Suprapubic skin (tissue), 4 donors: ENCODE measurements at regions not wholly inside any gene's neighbourhood (a gene's known extent, or its start where the extent isn't known, plus 50 kb on each side); places are given as distances from the start of the nearest gene placed in this dataset.

Experiments used
- DNase-seq, 2 donors: peaks; one replicate each; pipeline ENCODE4 v3.0.0-alpha.2; 2019; ENCODE audit warnings: low spot score in 2 of 2
- H3K27ac ChIP-seq: fragments of 200-600 bp; sonication (generic); one replicate; pipeline ENCODE4 v1.5.1; 2019
- H3K27me3 ChIP-seq: fragments of 200-600 bp; sonication (generic); one replicate; pipeline ENCODE4 v1.5.1; 2019
- H3K36me3 ChIP-seq: fragments of 200-600 bp; sonication (generic); one replicate; pipeline ENCODE4 v1.5.1; 2019
- H3K4me1 ChIP-seq: fragments of 200-600 bp; sonication (generic); one replicate; pipeline ENCODE4 v1.5.1; 2019
- H3K4me3 ChIP-seq: fragments of 200-600 bp; sonication (generic); one replicate; pipeline ENCODE4 v1.5.1; 2019; ENCODE audit warnings: mild to moderate bottlenecking
- H3K9me3 ChIP-seq: fragments of 200-600 bp; sonication (generic); one replicate; pipeline ENCODE4 v1.5.1; 2019
- EP300 ChIP-seq: sonication (generic); formaldehyde crosslinking; IDR thresholded peaks from one replicate; pipeline ENCODE4 v1.6.1; 2017; ENCODE audit warnings: antibody characterized with exemption
- POLR2A ChIP-seq, 2 donors: fragments of 450-650 bp; IDR thresholded peaks; one replicate each; pipeline ENCODE4 v1.6.1; 2017; ENCODE audit warnings: antibody characterized with exemption in 2 of 2, mild to moderate bottlenecking in 2 of 2, moderate library complexity in 2 of 2
- POLR2AphosphoS5 ChIP-seq, 3 donors: sonication (generic); formaldehyde crosslinking; IDR thresholded peaks; one replicate each; pipeline ENCODE4 v1.6.1; 2017; ENCODE audit warnings: antibody characterized with exemption in 3 of 3
- WGBS: methylation state at CpG from one replicate; pipeline ENCODE4 v1.1.5; 2018; 5-methylcytosine and 5-hydroxymethylcytosine counted together
- TF ChIP-seq, protein P1 (sequence below), 2 donors: fragments of 200-600 bp in 1 of 2; fragments of 450-650 bp in 1 of 2; sonication (generic) in 1 of 2; IDR thresholded peaks; one replicate each; pipeline ENCODE4 v1.5.1; 2016 to 2019; ENCODE audit warnings: antibody characterized with exemption in 2 of 2, mild to moderate bottlenecking in 1 of 2, moderate library complexity in 1 of 2

DNA sequence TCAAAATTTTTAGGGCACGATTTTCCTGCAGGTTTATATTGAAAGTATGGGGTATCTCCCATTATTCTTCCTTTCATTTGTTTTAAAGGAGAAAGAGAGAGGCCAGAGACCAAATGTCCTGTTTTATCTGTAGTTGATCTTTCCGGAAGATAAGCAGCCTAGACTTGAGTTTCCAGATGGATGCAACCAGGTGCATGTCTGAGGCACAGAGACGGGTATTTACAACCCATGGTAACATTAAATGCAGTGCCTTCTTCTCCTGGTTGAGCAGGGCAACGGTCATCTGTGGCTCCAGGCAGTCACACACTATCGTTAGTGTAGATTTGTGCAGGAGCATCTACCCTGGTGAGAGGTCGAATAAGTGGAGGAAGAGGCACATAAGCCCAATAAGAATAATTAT lies 1507.1 kb downstream of the UQCRFS1 start:
- WGBS = 64% methylated on average over 6 of the region's 6 CpGs
- H3K27me3 ChIP-seq = no peaks in the 10 kb centered on the region

DNA sequence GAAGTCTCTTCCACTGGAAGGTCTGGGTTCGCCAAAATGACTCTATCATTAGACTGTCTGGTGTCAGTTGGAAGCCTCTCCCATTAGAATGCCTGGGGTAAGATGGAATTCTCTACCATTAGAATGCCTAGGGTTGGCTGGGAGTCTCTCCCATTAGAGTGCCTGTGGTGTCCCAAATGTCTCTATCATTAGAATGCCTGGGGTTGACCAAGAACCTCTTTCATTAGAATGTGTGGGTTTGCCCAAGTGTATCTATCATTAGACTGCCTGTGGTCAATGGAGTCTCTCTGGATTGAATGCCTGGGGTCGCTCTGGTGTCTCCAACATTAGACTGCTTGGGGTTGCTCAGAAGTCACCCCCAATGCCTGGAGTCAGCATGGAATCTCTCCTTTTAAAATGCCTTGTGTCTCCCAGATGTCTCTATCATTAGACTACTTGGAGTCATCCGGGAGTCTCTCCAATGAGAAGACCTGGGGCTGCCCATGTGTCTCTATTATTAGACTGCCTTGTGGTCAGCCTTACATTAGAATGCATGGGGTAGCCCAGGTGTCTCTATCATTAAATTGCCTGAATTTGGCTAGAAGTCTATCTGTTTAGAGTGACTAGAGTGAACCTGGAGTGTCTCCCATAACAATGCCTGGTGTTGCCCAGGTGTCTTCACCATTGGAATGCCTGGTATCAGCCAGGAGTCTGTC lies 1518.4 kb downstream of the UQCRFS1 start:
- DNase-seq = no peak
- 60% methylated on average over 3 of the region's 3 CpGs for WGBS
- no peak overlapping the region for H3K27ac ChIP-seq
- no peaks in the 10 kb centered on the region for H3K4me1 ChIP-seq
- H3K27me3 ChIP-seq = no peaks in the 10 kb centered on the region
- no peaks in the 10 kb centered on the region for H3K36me3 ChIP-seq
- no peak overlapping the region for H3K4me3 ChIP-seq
- TF ChIP-seq, protein P1, sequence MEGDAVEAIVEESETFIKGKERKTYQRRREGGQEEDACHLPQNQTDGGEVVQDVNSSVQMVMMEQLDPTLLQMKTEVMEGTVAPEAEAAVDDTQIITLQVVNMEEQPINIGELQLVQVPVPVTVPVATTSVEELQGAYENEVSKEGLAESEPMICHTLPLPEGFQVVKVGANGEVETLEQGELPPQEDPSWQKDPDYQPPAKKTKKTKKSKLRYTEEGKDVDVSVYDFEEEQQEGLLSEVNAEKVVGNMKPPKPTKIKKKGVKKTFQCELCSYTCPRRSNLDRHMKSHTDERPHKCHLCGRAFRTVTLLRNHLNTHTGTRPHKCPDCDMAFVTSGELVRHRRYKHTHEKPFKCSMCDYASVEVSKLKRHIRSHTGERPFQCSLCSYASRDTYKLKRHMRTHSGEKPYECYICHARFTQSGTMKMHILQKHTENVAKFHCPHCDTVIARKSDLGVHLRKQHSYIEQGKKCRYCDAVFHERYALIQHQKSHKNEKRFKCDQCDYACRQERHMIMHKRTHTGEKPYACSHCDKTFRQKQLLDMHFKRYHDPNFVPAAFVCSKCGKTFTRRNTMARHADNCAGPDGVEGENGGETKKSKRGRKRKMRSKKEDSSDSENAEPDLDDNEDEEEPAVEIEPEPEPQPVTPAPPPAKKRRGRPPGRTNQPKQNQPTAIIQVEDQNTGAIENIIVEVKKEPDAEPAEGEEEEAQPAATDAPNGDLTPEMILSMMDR (IDR thresholded peaks at IDR 0.05) = no peak
- no peak for TF ChIP-seq POLR2A (IDR thresholded peaks at IDR 0.05)
- no peak for TF ChIP-seq EP300
- no peak for TF ChIP-seq POLR2AphosphoS5 (IDR thresholded peaks at IDR 0.05)
- peaks cover 14% of the 10 kb centered on the region for H3K9me3 ChIP-seq

More for the DNA sequence above, 1507.1 kb downstream of the UQCRFS1 start:
- Histone ChIP-seq H3K9me3 (peaks cover 11% of the 10 kb centered on the region), H3K36me3 (no peaks in the 10 kb centered on the region), H3K27ac (no peak overlapping the region), H3K4me1 (no peaks in the 10 kb centered on the region), H3K4me3 (no peak overlapping the region)
- no peak for DNase-seq
- TF ChIP-seq, protein P1 (IDR thresholded peaks at IDR 0.05) = no peak
- TF ChIP-seq POLR2A (IDR thresholded peaks at IDR 0.05) (no peak), EP300 (no peak), POLR2AphosphoS5 (IDR thresholded peaks at IDR 0.05) (no peak)

DNA sequence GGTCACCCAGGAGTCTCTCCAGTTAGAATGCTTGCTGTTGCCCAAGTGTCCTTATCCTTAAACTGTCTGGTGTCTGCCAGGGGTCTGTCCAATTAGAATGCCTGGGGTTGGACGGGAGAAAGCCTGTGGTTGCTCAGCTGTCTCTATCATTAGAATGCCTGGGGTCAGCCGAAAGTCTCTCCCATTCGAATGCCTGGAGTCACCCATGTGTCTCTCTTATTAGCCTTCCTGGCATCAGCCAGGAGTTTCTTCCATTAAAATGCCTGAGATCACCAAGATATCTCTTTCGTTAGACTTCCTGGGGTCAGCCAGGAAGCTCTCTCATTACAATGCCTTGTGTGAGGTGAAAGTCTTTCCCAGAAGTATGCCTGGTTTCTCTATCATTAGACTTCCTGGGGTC lies 1521.0 kb downstream of the UQCRFS1 start:
- WGBS = 63% methylated on average over 4 of the region's 4 CpGs
- H3K36me3 ChIP-seq = no peaks in the 10 kb centered on the region
- no peak overlapping the region for H3K4me3 ChIP-seq
- no peaks in the 10 kb centered on the region for H3K27me3 ChIP-seq
- H3K27ac ChIP-seq = no peak overlapping the region
- no peak for DNase-seq
- TF ChIP-seq EP300 (no peak), POLR2AphosphoS5 (IDR thresholded peaks at IDR 0.05) (no peak), POLR2A (IDR thresholded peaks at IDR 0.05) (no peak)
- TF ChIP-seq, protein P1 (IDR thresholded peaks at IDR 0.05) = no peak
- H3K9me3 ChIP-seq = peaks cover 14% of the 10 kb centered on the region
- no peaks in the 10 kb centered on the region for H3K4me1 ChIP-seq

GRCh38 chr19:27689734-27690241 lies 1523.2 kb downstream of the UQCRFS1 start:
- no peak overlapping the region for H3K4me3 ChIP-seq
- no peak for DNase-seq
- H3K27ac ChIP-seq = no peak overlapping the region
- H3K4me1 ChIP-seq = no peaks in the 10 kb centered on the region
- TF ChIP-seq EP300 = no peak
- no peak for TF ChIP-seq POLR2AphosphoS5 (IDR thresholded peaks at IDR 0.05)
- no peaks in the 10 kb centered on the region for H3K27me3 ChIP-seq
- peaks cover 14% of the 10 kb centered on the region for H3K9me3 ChIP-seq
- H3K36me3 ChIP-seq = no peaks in the 10 kb centered on the region
- WGBS = 65% methylated on average over 3 of the region's 4 CpGs

- Histone ChIP-seq H3K4me1 (no peaks in the 10 kb centered on the region), H3K9me3 (peaks cover 10% of the 10 kb centered on the region), H3K36me3 (no peaks in the 10 kb centered on the region), H3K27me3 (no peaks in the 10 kb centered on the region), H3K4me3 (no peak overlapping the region), H3K27ac (no peak overlapping the region)
- TF ChIP-seq POLR2AphosphoS5 (IDR thresholded peaks at IDR 0.05) (no peak), POLR2A (IDR thresholded peaks at IDR 0.05) (no peak), EP300 (no peak)
- TF ChIP-seq, protein P1 (IDR thresholded peaks at IDR 0.05) = no peak
- WGBS = 93% methylated on average over 2 of the region's 2 CpGs
- no peak for DNase-seq
Observed at GRCh38 chr19:27684293-27684692, 1528.7 kb downstream of the UQCRFS1 start.
